Upper lobe of left lung (tissue), 4 donors: ENCODE measurements at regions not wholly inside any gene's neighbourhood (a gene's known extent, or its start where the extent isn't known, plus 50 kb on each side); places are given as distances from the start of the nearest gene placed in this dataset.

Source experiments
- POLR2A ChIP-seq, 4 donors: fragments of 450-650 bp; IDR thresholded peaks; one replicate each; pipeline ENCODE4 v1.5.1; 2016 to 2017; ENCODE audit warnings: antibody characterized with exemption in 4 of 4, mild to moderate bottlenecking in 2 of 4
- TF ChIP-seq, protein P1 (sequence below), 6 experiments: fragments of 450-650 bp in 4 of 6; fragments of 200-600 bp in 2 of 6; sonication (generic) in 2 of 6; IDR thresholded peaks; one replicate each; pipeline ENCODE4 v1.5.1; 2016 to 2019; ENCODE audit warnings: antibody characterized with exemption in 6 of 6

GRCh38 chr13:74005320-74006157, 128.7 kb downstream of the KLF12 start:
- TF ChIP-seq, protein P1, sequence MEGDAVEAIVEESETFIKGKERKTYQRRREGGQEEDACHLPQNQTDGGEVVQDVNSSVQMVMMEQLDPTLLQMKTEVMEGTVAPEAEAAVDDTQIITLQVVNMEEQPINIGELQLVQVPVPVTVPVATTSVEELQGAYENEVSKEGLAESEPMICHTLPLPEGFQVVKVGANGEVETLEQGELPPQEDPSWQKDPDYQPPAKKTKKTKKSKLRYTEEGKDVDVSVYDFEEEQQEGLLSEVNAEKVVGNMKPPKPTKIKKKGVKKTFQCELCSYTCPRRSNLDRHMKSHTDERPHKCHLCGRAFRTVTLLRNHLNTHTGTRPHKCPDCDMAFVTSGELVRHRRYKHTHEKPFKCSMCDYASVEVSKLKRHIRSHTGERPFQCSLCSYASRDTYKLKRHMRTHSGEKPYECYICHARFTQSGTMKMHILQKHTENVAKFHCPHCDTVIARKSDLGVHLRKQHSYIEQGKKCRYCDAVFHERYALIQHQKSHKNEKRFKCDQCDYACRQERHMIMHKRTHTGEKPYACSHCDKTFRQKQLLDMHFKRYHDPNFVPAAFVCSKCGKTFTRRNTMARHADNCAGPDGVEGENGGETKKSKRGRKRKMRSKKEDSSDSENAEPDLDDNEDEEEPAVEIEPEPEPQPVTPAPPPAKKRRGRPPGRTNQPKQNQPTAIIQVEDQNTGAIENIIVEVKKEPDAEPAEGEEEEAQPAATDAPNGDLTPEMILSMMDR (IDR thresholded peaks at IDR 0.05), result no peak
- TF ChIP-seq POLR2A (IDR thresholded peaks at IDR 0.05), result no peak
